ENCODE measurements at regions not wholly inside any gene's neighbourhood (a gene's known extent, or its start where the extent isn't known, plus 50 kb on each side); places are given as distances from the start of the nearest gene placed in this dataset.

DNA sequence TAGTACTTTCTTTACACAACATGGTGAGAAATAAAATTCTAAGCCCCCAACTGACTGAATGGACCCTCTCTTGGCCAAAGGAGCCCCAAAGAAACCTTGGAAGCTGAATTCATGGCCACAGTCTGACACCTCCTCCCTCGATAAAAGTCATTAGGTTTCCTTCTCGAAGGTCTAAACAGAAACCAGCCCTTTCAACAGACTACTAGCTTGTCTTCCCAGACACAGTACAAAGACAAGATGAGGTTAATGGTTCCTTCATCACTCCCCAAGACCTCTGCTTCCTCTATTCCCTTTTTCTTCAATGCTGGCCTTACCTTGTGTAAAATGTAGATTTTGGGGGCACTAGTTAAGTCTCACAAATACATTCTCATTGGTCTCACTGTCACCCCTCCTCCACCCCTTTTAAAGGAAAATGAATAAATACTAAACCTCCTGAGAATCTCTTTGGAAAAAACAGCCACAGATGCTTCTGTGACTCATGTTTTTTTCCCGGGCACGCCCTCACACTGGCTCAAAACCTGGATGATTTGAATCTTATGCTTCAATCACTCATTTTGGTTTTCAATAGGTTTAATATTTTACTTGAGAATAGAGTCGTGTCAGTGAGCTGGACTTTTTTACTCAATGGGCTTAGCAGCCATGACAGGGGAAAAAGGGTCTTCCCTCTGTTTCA lies 65.8 kb upstream of the MED4 start:
- H3K36me3 ChIP-seq (ENCODE audit: control insufficient read depth in 2 of 3, insufficient read depth in 3 of 3, low read length in 3 of 3): no peaks in the 10 kb centered on the region
- DNase-seq: no peak
- peak overlapping the region in 1 of 3 donors; percentile 5 for H3K4me3 ChIP-seq (ENCODE audit: low read length in 3 of 3)
- FAIRE-seq: peak; percentile 8
- peak overlapping the region in 1 of 2 donors; percentile 9 for H3K27ac ChIP-seq (ENCODE audit: low read depth in 2 of 2, low read length in 2 of 2)
- TF ChIP-seq, protein P1, sequence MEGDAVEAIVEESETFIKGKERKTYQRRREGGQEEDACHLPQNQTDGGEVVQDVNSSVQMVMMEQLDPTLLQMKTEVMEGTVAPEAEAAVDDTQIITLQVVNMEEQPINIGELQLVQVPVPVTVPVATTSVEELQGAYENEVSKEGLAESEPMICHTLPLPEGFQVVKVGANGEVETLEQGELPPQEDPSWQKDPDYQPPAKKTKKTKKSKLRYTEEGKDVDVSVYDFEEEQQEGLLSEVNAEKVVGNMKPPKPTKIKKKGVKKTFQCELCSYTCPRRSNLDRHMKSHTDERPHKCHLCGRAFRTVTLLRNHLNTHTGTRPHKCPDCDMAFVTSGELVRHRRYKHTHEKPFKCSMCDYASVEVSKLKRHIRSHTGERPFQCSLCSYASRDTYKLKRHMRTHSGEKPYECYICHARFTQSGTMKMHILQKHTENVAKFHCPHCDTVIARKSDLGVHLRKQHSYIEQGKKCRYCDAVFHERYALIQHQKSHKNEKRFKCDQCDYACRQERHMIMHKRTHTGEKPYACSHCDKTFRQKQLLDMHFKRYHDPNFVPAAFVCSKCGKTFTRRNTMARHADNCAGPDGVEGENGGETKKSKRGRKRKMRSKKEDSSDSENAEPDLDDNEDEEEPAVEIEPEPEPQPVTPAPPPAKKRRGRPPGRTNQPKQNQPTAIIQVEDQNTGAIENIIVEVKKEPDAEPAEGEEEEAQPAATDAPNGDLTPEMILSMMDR (IDR thresholded peaks at IDR 0.05; ENCODE audit: borderline replicate concordance, extremely low read depth, insufficient read depth): no peak
- intact Hi-C loops (cut with DNase I): no loop called here
- H3K9ac ChIP-seq (ENCODE audit: low read length in 3 of 3): no peak overlapping the region
- H3K9me3 ChIP-seq (ENCODE audit: control insufficient read depth in 2 of 3, insufficient read depth in 1 of 3, low read length in 3 of 3): no peaks in the 10 kb centered on the region
- H3K4me1 ChIP-seq (ENCODE audit: control insufficient read depth in 2 of 3, insufficient read depth in 2 of 3, low read depth in 1 of 3, low read length in 3 of 3): peaks cover 0 to 35% (median 3%) of the 10 kb centered on the region in 3 donors
- no peaks in the 10 kb centered on the region for H3K27me3 ChIP-seq (ENCODE audit: control insufficient read depth, insufficient read depth, low read length)

DNA sequence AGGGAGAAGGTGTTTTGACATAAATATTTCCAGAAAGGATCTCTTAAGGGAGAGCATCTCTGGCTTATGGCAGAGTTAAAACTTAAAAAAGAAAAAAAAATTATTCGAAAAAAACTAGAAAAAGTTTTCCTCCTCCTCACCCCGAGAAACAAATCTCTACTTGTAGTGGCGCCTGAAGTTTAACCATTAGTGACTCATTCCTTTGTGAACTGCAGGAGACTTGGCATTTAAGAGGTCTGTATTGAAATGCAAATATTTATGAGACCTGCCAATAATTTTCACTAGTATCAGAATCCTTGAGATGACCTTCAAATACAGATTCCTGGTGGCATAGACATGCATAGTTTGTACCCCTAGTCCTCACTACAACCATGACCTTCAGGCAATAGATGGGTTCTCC lies 64.9 kb upstream of the MED4 start:
- Histone ChIP-seq H3K4me1 (ENCODE audit: control insufficient read depth in 2 of 3, insufficient read depth in 2 of 3, low read depth in 1 of 3, low read length in 3 of 3) (peaks cover 0 to 35% (median 3%) of the 10 kb centered on the region in 3 donors), H3K9ac (ENCODE audit: low read length in 3 of 3) (no peak overlapping the region), H3K9me3 (ENCODE audit: control insufficient read depth in 2 of 3, insufficient read depth in 1 of 3, low read length in 3 of 3) (no peaks in the 10 kb centered on the region), H3K36me3 (ENCODE audit: control insufficient read depth in 2 of 3, insufficient read depth in 3 of 3, low read length in 3 of 3) (no peaks in the 10 kb centered on the region), H3K27me3 (ENCODE audit: control insufficient read depth, insufficient read depth, low read length) (no peaks in the 10 kb centered on the region), H3K4me3 (ENCODE audit: low read length in 3 of 3) (no peak overlapping the region), H3K27ac (ENCODE audit: low read depth in 2 of 2, low read length in 2 of 2) (peak overlapping the region; percentile 88 to 91)
- no peak for DNase-seq
- intact Hi-C loops (cut with DNase I): no loop called here
- no peak for FAIRE-seq
- TF ChIP-seq, protein P1 (IDR thresholded peaks at IDR 0.05; ENCODE audit: borderline replicate concordance, extremely low read depth, insufficient read depth): no peak

DNA sequence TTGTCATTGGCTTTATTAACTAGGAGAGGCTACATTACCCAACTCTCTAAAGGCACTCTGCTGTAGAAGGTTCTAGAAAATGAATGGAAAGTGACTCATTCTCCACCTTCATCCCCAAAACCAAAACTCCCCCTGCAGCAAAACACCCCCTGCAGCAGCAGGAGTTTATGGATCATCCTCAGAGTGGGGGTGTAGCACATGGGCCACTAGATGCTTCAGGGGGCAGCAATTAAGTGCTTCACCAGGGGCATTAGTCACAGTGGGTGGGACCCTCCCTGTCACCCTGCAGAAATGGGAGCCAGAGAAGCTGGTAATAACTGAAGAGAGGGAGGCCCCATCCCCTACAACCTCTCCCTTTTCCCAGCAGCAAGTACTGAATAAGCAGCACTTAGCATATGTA lies 64.5 kb upstream of the MED4 start:
- Histone ChIP-seq H3K36me3 (ENCODE audit: control insufficient read depth in 2 of 3, insufficient read depth in 3 of 3, low read length in 3 of 3) (no peaks in the 10 kb centered on the region), H3K4me3 (ENCODE audit: low read length in 3 of 3) (no peak overlapping the region), H3K27ac (ENCODE audit: low read depth in 2 of 2, low read length in 2 of 2) (peak overlapping the region; percentile 88 to 91), H3K4me1 (ENCODE audit: control insufficient read depth in 2 of 3, insufficient read depth in 2 of 3, low read depth in 1 of 3, low read length in 3 of 3) (peaks cover 0 to 35% (median 3%) of the 10 kb centered on the region in 3 donors), H3K9ac (ENCODE audit: low read length in 3 of 3) (no peak overlapping the region), H3K9me3 (ENCODE audit: control insufficient read depth in 2 of 3, insufficient read depth in 1 of 3, low read length in 3 of 3) (no peaks in the 10 kb centered on the region), H3K27me3 (ENCODE audit: control insufficient read depth, insufficient read depth, low read length) (no peaks in the 10 kb centered on the region)
- TF ChIP-seq, protein P1 (IDR thresholded peaks at IDR 0.05; ENCODE audit: borderline replicate concordance, extremely low read depth, insufficient read depth): no peak
- intact Hi-C loops (cut with DNase I): no loop called here
- no peak for DNase-seq
- no peak for FAIRE-seq
